ENCODE measurements at regions not wholly inside any gene's neighbourhood (a gene's known extent, or its start where the extent isn't known, plus 50 kb on each side); places are given as distances from the start of the nearest gene placed in this dataset.
"Not testable (repeated sequence)": the region's sequence is repeated elsewhere in the genome, so short reads cannot be mapped to it uniquely, and the experiment has no call there.

DNA sequence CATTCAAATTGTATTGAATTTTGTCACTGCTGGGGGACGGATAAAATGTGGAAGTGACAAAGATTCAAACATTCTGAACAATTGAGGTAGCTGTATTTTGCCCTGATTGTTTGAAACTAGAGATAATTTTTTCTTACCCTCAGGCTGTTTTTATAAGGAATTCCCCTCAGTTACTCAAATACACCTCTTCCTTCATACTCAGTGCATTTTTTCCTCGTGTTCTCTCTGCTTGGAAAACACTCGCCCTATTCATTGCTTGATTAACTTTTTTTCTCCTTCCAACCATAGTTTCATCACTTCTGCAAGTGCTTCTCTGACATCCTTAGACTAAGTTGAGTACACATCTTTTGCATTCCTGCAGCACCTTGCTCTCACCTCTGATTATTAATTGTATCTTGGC lies 454.5 kb upstream of the FAM174A start:
- H3K9me3 Mint-ChIP-seq; H3K27me3 Mint-ChIP-seq (ENCODE audit: low read depth in 2 of 2); DNase-seq; H3K4me3 ChIP-seq (ENCODE audit: low read length); H3K36me3 Mint-ChIP-seq; H3K9me3 ChIP-seq (ENCODE audit: control insufficient read depth, insufficient read depth, low read length); H3K27ac Mint-ChIP-seq; H3K4me1 ChIP-seq (ENCODE audit: control insufficient read depth, insufficient read depth, low read length); H3K36me3 ChIP-seq (ENCODE audit: control insufficient read depth, insufficient read depth, low read length); intact Hi-C loops (cut with micrococcal nuclease); H3K4me3 Mint-ChIP-seq; ATAC-seq; H3K4me1 Mint-ChIP-seq; H3K27me3 ChIP-seq (ENCODE audit: control insufficient read depth, insufficient read depth, low read length); H3K27ac ChIP-seq (ENCODE audit: low read length): not testable (repeated sequence)
- WGBS (ENCODE audit: insufficient coverage), result 50% methylated on average over 1 of the region's 3 CpGs

DNA sequence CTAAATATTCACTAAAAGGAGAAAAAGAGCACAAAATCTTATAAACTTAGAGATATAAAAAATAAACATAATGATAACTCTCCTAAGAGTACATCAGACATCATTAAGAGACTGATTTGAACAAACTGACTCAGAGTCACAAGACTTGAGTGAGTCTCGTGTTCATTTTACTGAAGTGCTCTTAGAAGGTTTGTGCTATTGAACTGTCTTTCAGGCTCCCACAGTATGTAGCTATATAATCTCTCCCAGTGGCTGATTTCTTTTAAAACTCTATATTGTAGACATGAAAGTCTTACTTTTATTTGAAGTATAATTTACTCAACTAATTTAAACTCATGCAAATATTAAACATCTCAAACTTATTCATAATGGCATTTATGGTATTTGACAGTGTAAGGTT lies 456.0 kb upstream of the FAM174A start:
- intact Hi-C loops (cut with micrococcal nuclease); H3K4me3 ChIP-seq (ENCODE audit: low read length); H3K9me3 ChIP-seq (ENCODE audit: control insufficient read depth, insufficient read depth, low read length); H3K36me3 ChIP-seq (ENCODE audit: control insufficient read depth, insufficient read depth, low read length); H3K27me3 ChIP-seq (ENCODE audit: control insufficient read depth, insufficient read depth, low read length); H3K27ac ChIP-seq (ENCODE audit: low read length); H3K4me1 ChIP-seq (ENCODE audit: control insufficient read depth, insufficient read depth, low read length); H3K27me3 Mint-ChIP-seq (ENCODE audit: low read depth in 2 of 2); DNase-seq; H3K27ac Mint-ChIP-seq; H3K36me3 Mint-ChIP-seq; H3K4me3 Mint-ChIP-seq; H3K4me1 Mint-ChIP-seq; H3K9me3 Mint-ChIP-seq; ATAC-seq: not testable (repeated sequence)
- no CpG with 5 or more reads among the region's 1 CpG for WGBS (ENCODE audit: insufficient coverage)

DNA sequence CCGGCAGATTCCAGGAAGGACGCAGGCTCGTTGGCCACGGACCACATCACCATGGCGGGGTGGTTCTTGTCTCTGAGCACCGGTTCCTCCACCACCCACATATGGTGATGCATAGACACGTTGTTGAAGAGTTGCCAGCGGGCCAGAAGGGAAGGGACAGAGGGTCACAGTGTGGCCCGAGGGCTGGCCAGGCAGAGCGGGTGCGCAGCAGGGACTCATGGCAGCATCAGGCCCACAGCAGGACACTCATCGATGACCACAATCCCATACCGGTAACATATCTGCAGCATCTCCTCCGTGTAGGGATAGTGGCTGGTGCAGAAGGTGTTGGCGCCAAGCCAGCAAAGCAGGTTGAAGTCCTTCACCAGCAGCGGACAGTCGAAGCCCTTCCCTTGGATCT lies 469.2 kb upstream of the FAM174A start:
- H3K4me1 Mint-ChIP-seq; H3K4me3 Mint-ChIP-seq; intact Hi-C loops (cut with micrococcal nuclease); ATAC-seq; H3K36me3 Mint-ChIP-seq; H3K4me3 ChIP-seq (ENCODE audit: low read length); H3K9me3 Mint-ChIP-seq; H3K4me1 ChIP-seq (ENCODE audit: control insufficient read depth, insufficient read depth, low read length); DNase-seq; H3K9me3 ChIP-seq (ENCODE audit: control insufficient read depth, insufficient read depth, low read length); H3K27ac Mint-ChIP-seq; H3K27me3 ChIP-seq (ENCODE audit: control insufficient read depth, insufficient read depth, low read length); H3K27me3 Mint-ChIP-seq (ENCODE audit: low read depth in 2 of 2); H3K27ac ChIP-seq (ENCODE audit: low read length); H3K36me3 ChIP-seq (ENCODE audit: control insufficient read depth, insufficient read depth, low read length): not testable (repeated sequence)
- WGBS (ENCODE audit: insufficient coverage), result 100% methylated on average over 4 of the region's 17 CpGs

DNA sequence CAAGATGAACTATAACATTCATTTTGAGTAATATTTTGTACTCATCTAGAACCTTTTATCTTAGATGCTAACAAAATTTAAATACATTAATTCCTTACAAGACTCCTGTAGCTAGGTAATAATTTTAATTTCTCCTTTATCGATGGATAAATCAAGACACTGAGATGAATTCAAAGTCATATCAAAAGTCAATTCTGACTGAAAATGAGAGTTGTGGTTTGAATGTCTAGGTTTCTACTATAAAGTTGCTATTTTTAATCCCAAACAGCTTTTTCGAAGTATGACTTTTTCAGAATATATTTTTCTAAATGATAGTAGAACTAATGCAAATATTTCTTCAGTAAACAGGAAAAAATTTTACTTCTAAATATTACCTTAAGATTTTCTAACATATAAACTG lies 491.7 kb upstream of the FAM174A start:
- ATAC-seq (no peak), DNase-seq (no peak)
- Mint-ChIP-seq H3K4me3 (no peak overlapping the region), H3K27me3 (ENCODE audit: low read depth in 2 of 2) (no peaks in the 10 kb centered on the region), H3K27ac (no peak overlapping the region), H3K9me3 (peaks cover 0 to 4% of the 10 kb centered on the region in 2 donors), H3K36me3 (no peaks in the 10 kb centered on the region), H3K4me1 (no peaks in the 10 kb centered on the region)
- Histone ChIP-seq H3K4me1 (ENCODE audit: control insufficient read depth, insufficient read depth, low read length) (no peaks in the 10 kb centered on the region), H3K4me3 (ENCODE audit: low read length) (no peak overlapping the region), H3K27ac (ENCODE audit: low read length) (no peak overlapping the region), H3K36me3 (ENCODE audit: control insufficient read depth, insufficient read depth, low read length) (no peaks in the 10 kb centered on the region), H3K27me3 (ENCODE audit: control insufficient read depth, insufficient read depth, low read length) (no peaks in the 10 kb centered on the region), H3K9me3 (ENCODE audit: control insufficient read depth, insufficient read depth, low read length) (no peaks in the 10 kb centered on the region)
- TF ChIP-seq, protein P1, sequence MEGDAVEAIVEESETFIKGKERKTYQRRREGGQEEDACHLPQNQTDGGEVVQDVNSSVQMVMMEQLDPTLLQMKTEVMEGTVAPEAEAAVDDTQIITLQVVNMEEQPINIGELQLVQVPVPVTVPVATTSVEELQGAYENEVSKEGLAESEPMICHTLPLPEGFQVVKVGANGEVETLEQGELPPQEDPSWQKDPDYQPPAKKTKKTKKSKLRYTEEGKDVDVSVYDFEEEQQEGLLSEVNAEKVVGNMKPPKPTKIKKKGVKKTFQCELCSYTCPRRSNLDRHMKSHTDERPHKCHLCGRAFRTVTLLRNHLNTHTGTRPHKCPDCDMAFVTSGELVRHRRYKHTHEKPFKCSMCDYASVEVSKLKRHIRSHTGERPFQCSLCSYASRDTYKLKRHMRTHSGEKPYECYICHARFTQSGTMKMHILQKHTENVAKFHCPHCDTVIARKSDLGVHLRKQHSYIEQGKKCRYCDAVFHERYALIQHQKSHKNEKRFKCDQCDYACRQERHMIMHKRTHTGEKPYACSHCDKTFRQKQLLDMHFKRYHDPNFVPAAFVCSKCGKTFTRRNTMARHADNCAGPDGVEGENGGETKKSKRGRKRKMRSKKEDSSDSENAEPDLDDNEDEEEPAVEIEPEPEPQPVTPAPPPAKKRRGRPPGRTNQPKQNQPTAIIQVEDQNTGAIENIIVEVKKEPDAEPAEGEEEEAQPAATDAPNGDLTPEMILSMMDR (IDR thresholded peaks at IDR 0.05), result no peak
- no CpG with 5 or more reads among the region's 2 CpGs for WGBS (ENCODE audit: insufficient coverage)
- intact Hi-C loops (cut with micrococcal nuclease), result no loop called here

DNA sequence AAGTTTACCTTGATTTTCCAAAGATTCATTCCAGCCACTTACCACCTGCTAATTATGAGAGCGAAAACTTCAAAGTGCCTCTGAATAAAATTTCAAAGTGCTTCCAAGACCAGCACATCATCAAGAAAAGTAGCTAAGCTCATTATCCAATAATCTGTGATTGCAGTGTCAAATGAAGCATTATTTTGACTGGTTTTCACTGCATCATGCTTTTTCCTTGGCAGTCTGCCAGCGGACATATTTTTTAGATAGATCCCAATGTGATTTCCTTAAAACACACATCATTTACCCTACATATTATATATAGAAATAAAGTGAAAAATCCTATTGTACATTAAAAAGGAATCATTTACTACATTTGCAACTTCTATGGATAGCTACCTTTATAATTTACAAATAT lies 508.6 kb upstream of the FAM174A start:
- intact Hi-C loops (cut with micrococcal nuclease), result no loop called here
- Histone ChIP-seq H3K9me3 (ENCODE audit: control insufficient read depth, insufficient read depth, low read length) (no peaks in the 10 kb centered on the region), H3K36me3 (ENCODE audit: control insufficient read depth, insufficient read depth, low read length) (no peaks in the 10 kb centered on the region), H3K27me3 (ENCODE audit: control insufficient read depth, insufficient read depth, low read length) (no peaks in the 10 kb centered on the region), H3K27ac (ENCODE audit: low read length) (no peak overlapping the region), H3K4me3 (ENCODE audit: low read length) (no peak overlapping the region), H3K4me1 (ENCODE audit: control insufficient read depth, insufficient read depth, low read length) (no peaks in the 10 kb centered on the region)
- peaks cover 12% of the 10 kb centered on the region for H3K36me3 Mint-ChIP-seq
- TF ChIP-seq, protein P1 (IDR thresholded peaks at IDR 0.05), result no peak
- DNase-seq (no peak), ATAC-seq (no peak)
- H3K4me1 Mint-ChIP-seq, result no peaks in the 10 kb centered on the region
- no peaks in the 10 kb centered on the region for H3K27me3 Mint-ChIP-seq (ENCODE audit: low read depth in 2 of 2)
- WGBS (ENCODE audit: insufficient coverage), result 90% methylated on average over 1 of the region's 2 CpGs
- H3K27ac Mint-ChIP-seq, result no peak overlapping the region
- no peak overlapping the region for H3K4me3 Mint-ChIP-seq
- H3K9me3 Mint-ChIP-seq, result peaks cover 11 to 30% of the 10 kb centered on the region in 2 donors
